Right lobe of liver (tissue), 4 donors: ENCODE measurements at regions not wholly inside any gene's neighbourhood (a gene's known extent, or its start where the extent isn't known, plus 50 kb on each side); places are given as distances from the start of the nearest gene placed in this dataset.

Source experiments
- CTCF ChIP-seq, 4 donors: fragments of 200-600 bp in 3 of 4; fragments of 450-650 bp in 1 of 4; IDR thresholded peaks; one replicate each; pipeline versions ENCODE4 v1.5.1 to v1.8.0; 2016 to 2022; ENCODE audit warnings: antibody characterized with exemption in 4 of 4, mild to moderate bottlenecking in 2 of 4
- POLR2A ChIP-seq: fragments of 450-650 bp; IDR thresholded peaks from one replicate; pipeline ENCODE4 v1.6.1; 2017; ENCODE audit warnings: antibody characterized with exemption, mild to moderate bottlenecking
- donor health status: DM: no; HTN: no; CAD: no.
- donor health status: DM: no; HTN: no; CAD: no.
- donor health status: DM: no; HTN: yes; CAD: no.

- TF ChIP-seq CTCF (IDR thresholded peaks at IDR 0.05) = no peak
- TF ChIP-seq POLR2A = no peak
Measured at GRCh38 chr6:21961226-21961625, 335.6 kb downstream of the PRL start.
